PC-9 (cell line): ENCODE measurements at regions not wholly inside any gene's neighbourhood (a gene's known extent, or its start where the extent isn't known, plus 50 kb on each side); places are given as distances from the start of the nearest gene placed in this dataset.

Experiments
- BruUV-seq: library from RNA; stranded (reverse); fragments of 400-500 nt; replicated peaks from 2 replicates; lab custom pipeline; 2021; lab: Mats Ljungman, UMichigan
- CTCF ChIA-PET: fragments of 300-600 bp; sonication (Branson Sonifier 250); formaldehyde crosslinking; loops from one replicate; lab custom pipeline; 2022; ENCODE audit warnings: antibody characterized with exemption; lab: Charles Lee
- POLR2A ChIA-PET: fragments of 300-600 bp; sonication (Branson Sonifier 250); formaldehyde crosslinking; loops from one replicate; lab custom pipeline; 2022; ENCODE audit warnings: antibody characterized with exemption; ENCODE audit not compliant: unreplicated experiment; lab: Charles Lee
- DNase-seq, 2 experiments: peaks; one replicate each; pipeline versions ENCODE4 v3.0.0 to v3.0.0-alpha.2; 2015 to 2022; ENCODE audit warnings: mixed read lengths in 1 of 2
- H2AFZ ChIP-seq: fragments of 200-600 bp; sonication (generic); 2 replicates; pipeline ENCODE4 v1.8.1; 2017; ENCODE audit warnings: antibody characterized with exemption
- H3F3A ChIP-seq: fragments of 200-600 bp; sonication (generic); 2 replicates; pipeline ENCODE4 v1.8.1; 2017; ENCODE audit warnings: antibody characterized with exemption, mild to moderate bottlenecking, low read depth; ENCODE audit not compliant: insufficient read depth
- H3K27ac ChIP-seq: fragments of 200-600 bp; sonication (generic); 2 replicates; pipeline ENCODE4 v1.6.1; 2016; ENCODE audit warnings: mixed run types
- H3K27me3 ChIP-seq: fragments of 200-600 bp; sonication (generic); 2 replicates; pipeline ENCODE4 v1.6.1; 2016; ENCODE audit warnings: low read depth, mixed run types; ENCODE audit not compliant: insufficient read depth
- H3K36me3 ChIP-seq: fragments of 200-600 bp; sonication (generic); 2 replicates; pipeline ENCODE4 v1.6.1; 2016; ENCODE audit warnings: low read depth, mixed run types
- H3K4me1 ChIP-seq: fragments of 200-600 bp; sonication (generic); replicated peaks from 2 replicates; pipeline ENCODE4 v1.6.1; 2016; ENCODE audit warnings: mixed run types; ENCODE audit not compliant: insufficient read depth
- H3K4me2 ChIP-seq: fragments of 200-600 bp; sonication (generic); 2 replicates; pipeline ENCODE4 v1.6.1; 2017; ENCODE audit warnings: mixed run types
- H3K4me3 ChIP-seq: fragments of 200-600 bp; sonication (generic); 2 replicates; pipeline ENCODE4 v1.6.1; 2016; ENCODE audit warnings: mixed run types
- H3K79me2 ChIP-seq: fragments of 200-600 bp; sonication (generic); 2 replicates; pipeline ENCODE4 v1.6.1; 2017; ENCODE audit warnings: low read depth, mixed run types
- H3K9me2 ChIP-seq: fragments of 200-600 bp; sonication (generic); 2 replicates; pipeline ENCODE4 v1.8.1; 2017; ENCODE audit warnings: mild to moderate bottlenecking; ENCODE audit not compliant: insufficient read depth
- H3K9me3 ChIP-seq: fragments of 200-600 bp; sonication (generic); 2 replicates; pipeline ENCODE4 v1.8.1; 2016; ENCODE audit warnings: low read depth; ENCODE audit not compliant: insufficient read depth
- H4K20me1 ChIP-seq: fragments of 200-600 bp; sonication (generic); 2 replicates; pipeline ENCODE4 v1.8.1; 2017; ENCODE audit not compliant: insufficient read depth
- EZH2 ChIP-seq: fragments of 200-600 bp; sonication (generic); IDR thresholded peaks from 2 replicates; pipeline ENCODE4 v1.8.0; 2017; ENCODE audit warnings: antibody characterized with exemption, low read depth
- intact Hi-C: fragments of 100-400 bp; cut with micrococcal nuclease; formaldehyde crosslinking; loops from one replicate; pipeline ENCODE4 v1.10.0; 2022; ENCODE audit not compliant: unreplicated experiment
- TF ChIP-seq, protein P1 (sequence below): fragments of 200-600 bp; sonication (generic); conservative IDR thresholded peaks from 2 replicates; pipeline ENCODE4 v1.6.1; 2017; ENCODE audit warnings: mixed run types, antibody characterized with exemption, mild to moderate bottlenecking, moderate library complexity

DNA sequence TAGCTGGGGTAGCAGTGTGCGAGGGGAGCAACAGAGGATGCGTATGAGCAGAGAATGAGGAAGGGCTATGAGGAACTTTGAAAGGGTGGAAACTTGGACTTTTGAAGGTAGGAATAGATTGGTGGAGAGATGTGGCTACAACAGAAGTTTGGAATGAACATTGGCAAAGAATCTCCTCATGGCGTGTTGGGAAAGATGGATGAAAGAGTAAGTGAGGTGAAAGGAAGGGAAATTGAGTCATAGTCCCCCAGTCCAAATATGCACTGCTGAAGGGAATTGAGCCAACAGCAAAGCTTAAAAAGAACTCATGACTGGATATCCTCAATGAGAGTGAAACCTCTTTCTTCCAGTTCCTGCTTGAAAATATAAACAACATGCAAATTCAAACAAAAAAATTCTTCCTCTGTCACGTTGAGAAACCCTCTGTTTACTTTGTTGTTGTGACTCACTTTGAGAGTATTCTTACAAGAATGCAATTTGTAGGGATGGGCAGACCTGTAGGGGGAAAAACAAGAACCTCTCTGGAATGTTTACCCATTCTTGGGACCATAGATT lies 313.2 kb upstream of the KCNJ16 start:
- Histone ChIP-seq H3K4me3 (peak overlapping the region; percentile 23; the same call in 1 of the 2 replicates), H2AFZ (peak overlapping the region; percentile 65), H3K9me3 (peaks cover 31% of the 10 kb centered on the region), H3F3A (peaks cover 8% of the 10 kb centered on the region), H3K27me3 (no peaks in the 10 kb centered on the region), H3K9me2 (no peaks in the 10 kb centered on the region), H3K79me2 (no peaks in the 10 kb centered on the region), H3K36me3 (no peaks in the 10 kb centered on the region), H3K4me2 (peak overlapping the region; percentile 65), H3K4me1 (peaks cover 44% of the 10 kb centered on the region), H3K27ac (peak overlapping the region; percentile 98), H4K20me1 (no peaks in the 10 kb centered on the region)
- peak; percentile 19 to 98 for DNase-seq
- ChIA-PET CTCF (no interaction called here), POLR2A (interaction anchor here (0.7 kb wide), 1 partner anchor 46 kb away, joined by 11 read pairs; no protein-coding TSS in a partner anchor)
- no TSS peak for BruUV-seq
- TF ChIP-seq EZH2 = no peak
- TF ChIP-seq, protein P1, sequence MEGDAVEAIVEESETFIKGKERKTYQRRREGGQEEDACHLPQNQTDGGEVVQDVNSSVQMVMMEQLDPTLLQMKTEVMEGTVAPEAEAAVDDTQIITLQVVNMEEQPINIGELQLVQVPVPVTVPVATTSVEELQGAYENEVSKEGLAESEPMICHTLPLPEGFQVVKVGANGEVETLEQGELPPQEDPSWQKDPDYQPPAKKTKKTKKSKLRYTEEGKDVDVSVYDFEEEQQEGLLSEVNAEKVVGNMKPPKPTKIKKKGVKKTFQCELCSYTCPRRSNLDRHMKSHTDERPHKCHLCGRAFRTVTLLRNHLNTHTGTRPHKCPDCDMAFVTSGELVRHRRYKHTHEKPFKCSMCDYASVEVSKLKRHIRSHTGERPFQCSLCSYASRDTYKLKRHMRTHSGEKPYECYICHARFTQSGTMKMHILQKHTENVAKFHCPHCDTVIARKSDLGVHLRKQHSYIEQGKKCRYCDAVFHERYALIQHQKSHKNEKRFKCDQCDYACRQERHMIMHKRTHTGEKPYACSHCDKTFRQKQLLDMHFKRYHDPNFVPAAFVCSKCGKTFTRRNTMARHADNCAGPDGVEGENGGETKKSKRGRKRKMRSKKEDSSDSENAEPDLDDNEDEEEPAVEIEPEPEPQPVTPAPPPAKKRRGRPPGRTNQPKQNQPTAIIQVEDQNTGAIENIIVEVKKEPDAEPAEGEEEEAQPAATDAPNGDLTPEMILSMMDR = no peak
- intact Hi-C loops = loop anchor here (1.0 kb wide), 1 partner anchor 11 kb away; no protein-coding TSS in a partner anchor

DNA sequence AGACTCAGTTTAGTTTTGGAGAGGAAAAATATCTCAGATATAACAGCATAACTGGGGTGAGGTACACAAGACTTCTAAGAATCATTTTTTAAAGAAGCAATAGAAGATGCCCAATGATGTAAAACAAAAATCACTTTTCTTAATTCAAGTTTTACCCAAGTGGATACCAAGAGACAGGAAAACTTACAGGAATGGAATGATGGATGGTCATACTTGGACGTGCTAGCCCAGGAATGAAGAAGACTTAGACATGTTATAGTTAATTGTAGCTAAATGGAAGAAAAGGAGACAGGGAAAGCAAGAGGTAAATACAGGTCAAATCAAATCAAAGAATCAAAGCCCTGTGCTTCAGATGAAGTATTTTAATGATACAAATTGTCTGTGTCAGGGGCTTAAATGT lies 312.7 kb upstream of the KCNJ16 start:
- peaks cover 8% of the 10 kb centered on the region for H3F3A ChIP-seq
- no peaks in the 10 kb centered on the region for H3K36me3 ChIP-seq
- peaks cover 44% of the 10 kb centered on the region for H3K4me1 ChIP-seq
- H2AFZ ChIP-seq = no peak overlapping the region
- H3K79me2 ChIP-seq = no peaks in the 10 kb centered on the region
- H3K4me2 ChIP-seq = peak overlapping the region; percentile 65
- ChIA-PET CTCF (no interaction called here), POLR2A (interaction anchor here (0.7 kb wide), 1 partner anchor 45 kb away, joined by 11 read pairs; no protein-coding TSS in a partner anchor)
- no TSS peak for BruUV-seq
- H3K27ac ChIP-seq = peak overlapping the region; percentile 98
- no peaks in the 10 kb centered on the region for H3K9me2 ChIP-seq
- H4K20me1 ChIP-seq = no peaks in the 10 kb centered on the region
- H3K27me3 ChIP-seq = no peaks in the 10 kb centered on the region
- intact Hi-C loops = loop anchor here (1.0 kb wide), 1 partner anchor 11 kb away; no protein-coding TSS in a partner anchor
- H3K4me3 ChIP-seq = peak overlapping the region; percentile 17; the same call in 1 of the 2 replicates
- no peak for DNase-seq
- H3K9me3 ChIP-seq = peaks cover 26% of the 10 kb centered on the region
- TF ChIP-seq, protein P1 = no peak
- no peak for TF ChIP-seq EZH2

DNA sequence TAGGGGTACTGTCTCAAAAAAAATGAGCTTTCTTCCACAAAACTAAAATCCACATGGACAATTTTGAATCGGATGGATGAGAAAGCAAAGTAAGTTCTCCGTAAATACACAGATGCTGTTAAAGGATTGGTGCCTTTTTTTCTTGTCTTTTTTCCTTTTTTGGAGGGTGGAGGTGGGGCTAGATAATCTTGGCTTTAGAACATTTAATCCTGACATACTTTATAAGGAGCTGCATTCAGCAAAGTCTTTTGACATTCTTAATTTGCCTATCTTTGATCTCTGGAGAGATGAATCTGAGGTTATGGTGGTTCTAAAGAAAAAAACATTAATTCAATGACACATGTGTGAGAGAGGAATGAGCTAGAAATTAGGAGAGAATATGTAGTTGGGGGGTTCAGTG lies 312.3 kb upstream of the KCNJ16 start:
- Histone ChIP-seq H3K79me2 (no peaks in the 10 kb centered on the region), H3K9me3 (peaks cover 23% of the 10 kb centered on the region), H3K9me2 (no peaks in the 10 kb centered on the region), H3K27me3 (no peaks in the 10 kb centered on the region), H3K4me2 (peak overlapping the region; percentile 65), H3K4me3 (no peak overlapping the region), H4K20me1 (no peaks in the 10 kb centered on the region), H2AFZ (no peak overlapping the region), H3F3A (peaks cover 8% of the 10 kb centered on the region), H3K4me1 (peaks cover 44% of the 10 kb centered on the region), H3K27ac (peak overlapping the region; percentile 98), H3K36me3 (no peaks in the 10 kb centered on the region)
- TF ChIP-seq, protein P1 = no peak
- no peak for TF ChIP-seq EZH2
- ChIA-PET POLR2A (no interaction called here), CTCF (no interaction called here)
- no peak for DNase-seq
- intact Hi-C loops = loop anchor here (1.0 kb wide), 1 partner anchor 11 kb away; no protein-coding TSS in a partner anchor
- no TSS peak for BruUV-seq
